ENCODE measurements at regions not wholly inside any gene's neighbourhood (a gene's known extent, or its start where the extent isn't known, plus 50 kb on each side); places are given as distances from the start of the nearest gene placed in this dataset.
"Not testable (repeated sequence)": the region's sequence is repeated elsewhere in the genome, so short reads cannot be mapped to it uniquely, and the experiment has no call there.

DNA sequence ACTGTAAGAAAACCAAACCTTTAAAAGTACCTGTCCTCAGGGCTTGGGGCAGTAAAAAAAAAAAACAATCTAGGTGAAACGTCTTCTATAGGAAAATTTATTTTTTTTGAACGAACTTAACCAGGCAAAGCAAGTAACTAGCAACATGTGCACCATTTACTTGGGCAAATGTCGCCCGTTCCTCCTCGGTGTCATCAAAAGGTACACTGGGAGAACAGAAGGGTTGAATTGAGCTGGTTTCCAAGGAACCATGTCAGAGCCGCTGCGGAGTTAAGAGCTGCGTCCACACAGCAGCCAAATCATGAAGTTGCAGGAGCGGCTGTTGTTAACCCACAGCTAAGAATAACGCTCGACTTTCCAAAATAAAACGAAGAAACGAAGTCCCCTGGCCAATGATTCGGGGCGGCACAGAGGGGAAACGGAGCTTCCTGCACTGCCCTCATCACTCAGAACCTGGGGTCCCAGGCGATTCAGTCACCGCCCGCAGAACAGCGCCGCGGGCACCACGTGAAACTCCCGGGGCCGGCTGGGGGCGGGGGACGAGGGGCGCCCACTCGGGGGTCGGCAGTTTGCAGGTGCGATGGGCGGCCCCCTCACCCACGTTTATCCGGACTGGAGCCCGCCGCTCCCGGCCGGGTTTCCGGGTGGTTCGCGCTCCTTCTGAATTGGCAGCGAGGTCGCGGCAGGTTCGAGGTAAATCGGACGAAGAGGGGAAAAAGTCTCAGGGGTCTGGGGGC, 53.6 kb upstream of the PLGLB1 start:
- H3K4me3 Mint-ChIP-seq = peak overlapping the region; percentile 87
- peak overlapping the region; percentile 71 for H3K27ac Mint-ChIP-seq
- H3K27me3 Mint-ChIP-seq (ENCODE audit: low read depth); H3K4me1 Mint-ChIP-seq (ENCODE audit: low read depth); H3K9me3 Mint-ChIP-seq; H3K36me3 Mint-ChIP-seq (ENCODE audit: low read depth): not testable (repeated sequence)

GRCh38 chr2:87075791-87076252, 54.2 kb upstream of the PLGLB1 start:
- H3K27me3 Mint-ChIP-seq (ENCODE audit: low read depth); H3K9me3 Mint-ChIP-seq; H3K36me3 Mint-ChIP-seq (ENCODE audit: low read depth); H3K27ac Mint-ChIP-seq; H3K4me1 Mint-ChIP-seq (ENCODE audit: low read depth): not testable (repeated sequence)
- H3K4me3 Mint-ChIP-seq = peak overlapping the region; percentile 67

GRCh38 chr2:87076253-87077123, 54.8 kb upstream of the PLGLB1 start:
- H3K4me1 Mint-ChIP-seq (ENCODE audit: low read depth) = not testable (repeated sequence)

GRCh38 chr2:87077124-87077446, 55.4 kb upstream of the PLGLB1 start:
- H3K27ac Mint-ChIP-seq = peak overlapping the region; percentile 95
- not testable (repeated sequence) for H3K9me3 Mint-ChIP-seq; H3K4me1 Mint-ChIP-seq (ENCODE audit: low read depth); H3K36me3 Mint-ChIP-seq (ENCODE audit: low read depth); H3K27me3 Mint-ChIP-seq (ENCODE audit: low read depth)
- peak overlapping the region; percentile 89 for H3K4me3 Mint-ChIP-seq

More at GRCh38 chr2:87076253-87077123, 54.8 kb upstream of the PLGLB1 start:
- peak overlapping the region; percentile 95 for H3K27ac Mint-ChIP-seq
- not testable (repeated sequence) for H3K27me3 Mint-ChIP-seq (ENCODE audit: low read depth); H3K36me3 Mint-ChIP-seq (ENCODE audit: low read depth); H3K9me3 Mint-ChIP-seq
- H3K4me3 Mint-ChIP-seq = peak overlapping the region; percentile 89

GRCh38 chr2:87081727-87082126, 60.1 kb upstream of the PLGLB1 start:
- not testable (repeated sequence) for H3K9me3 Mint-ChIP-seq; H3K36me3 Mint-ChIP-seq (ENCODE audit: low read depth); H3K4me3 Mint-ChIP-seq; H3K4me1 Mint-ChIP-seq (ENCODE audit: low read depth); H3K27me3 Mint-ChIP-seq (ENCODE audit: low read depth); H3K27ac Mint-ChIP-seq

DNA sequence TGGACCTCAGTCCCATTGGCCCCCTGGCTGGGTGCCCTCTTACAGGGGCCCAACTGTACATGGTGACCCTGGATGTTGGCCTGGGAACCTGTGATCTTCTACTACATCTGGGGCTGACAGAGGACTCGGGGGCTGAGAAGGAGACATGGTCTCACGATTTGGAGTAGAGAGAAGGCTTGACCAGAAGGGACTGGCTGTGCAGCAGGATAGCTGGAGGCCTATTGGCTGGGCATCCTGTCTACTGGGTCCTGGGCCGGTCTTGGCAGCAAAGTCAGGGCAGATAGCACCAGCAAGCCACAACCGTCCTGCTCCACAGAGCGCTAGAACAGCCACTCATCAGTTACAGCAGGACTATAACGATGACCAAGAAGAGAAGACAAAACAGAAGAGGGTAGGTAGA, 66.4 kb upstream of the PLGLB1 start:
- not testable (repeated sequence) for H3K4me1 Mint-ChIP-seq (ENCODE audit: low read depth); H3K4me3 Mint-ChIP-seq; H3K27me3 Mint-ChIP-seq (ENCODE audit: low read depth); H3K9me3 Mint-ChIP-seq; H3K27ac Mint-ChIP-seq; H3K36me3 Mint-ChIP-seq (ENCODE audit: low read depth)

- H3K27me3 Mint-ChIP-seq (ENCODE audit: low read depth); H3K27ac Mint-ChIP-seq: not testable (repeated sequence)
Observed at GRCh38 chr2:87089401-87089800, 67.8 kb upstream of the PLGLB1 start.

GRCh38 chr2:87093252-87093651, 71.6 kb upstream of the PLGLB1 start:
- H3K36me3 Mint-ChIP-seq (ENCODE audit: low read depth); H3K27ac Mint-ChIP-seq: not testable (repeated sequence)

More at GRCh38 chr2:87089401-87089800, 67.8 kb upstream of the PLGLB1 start:
- not testable (repeated sequence) for H3K9me3 Mint-ChIP-seq; H3K4me3 Mint-ChIP-seq; H3K4me1 Mint-ChIP-seq (ENCODE audit: low read depth); H3K36me3 Mint-ChIP-seq (ENCODE audit: low read depth)

GRCh38 chr2:87093937-87094529, 72.4 kb upstream of the PLGLB1 start:
- H3K36me3 Mint-ChIP-seq (ENCODE audit: low read depth); H3K4me1 Mint-ChIP-seq (ENCODE audit: low read depth); H3K9me3 Mint-ChIP-seq; H3K27ac Mint-ChIP-seq; H3K27me3 Mint-ChIP-seq (ENCODE audit: low read depth); H3K4me3 Mint-ChIP-seq: not testable (repeated sequence)

More at GRCh38 chr2:87093252-87093651, 71.6 kb upstream of the PLGLB1 start:
- H3K9me3 Mint-ChIP-seq; H3K27me3 Mint-ChIP-seq (ENCODE audit: low read depth); H3K4me3 Mint-ChIP-seq; H3K4me1 Mint-ChIP-seq (ENCODE audit: low read depth): not testable (repeated sequence)

DNA sequence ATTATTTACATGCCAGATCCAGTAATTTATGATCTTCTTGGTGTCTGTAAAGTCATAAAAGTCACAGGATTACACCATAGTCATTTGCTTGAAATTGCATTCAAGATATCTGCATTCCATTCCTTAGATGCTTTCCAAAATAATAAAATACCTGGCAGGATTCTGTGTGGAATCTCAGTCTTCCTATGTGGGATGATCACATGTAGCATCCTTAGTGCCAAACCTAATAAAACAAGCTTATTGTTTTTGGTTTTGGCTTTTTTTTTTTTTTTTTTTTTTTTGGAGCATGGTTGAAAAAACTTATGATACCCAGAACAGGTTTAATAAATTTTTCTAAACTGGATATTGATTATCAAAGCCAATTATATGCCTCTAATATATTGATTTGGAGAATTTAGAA, 74.2 kb upstream of the PLGLB1 start:
- H3K36me3 Mint-ChIP-seq (ENCODE audit: low read depth); H3K4me1 Mint-ChIP-seq (ENCODE audit: low read depth); H3K9me3 Mint-ChIP-seq; H3K27me3 Mint-ChIP-seq (ENCODE audit: low read depth); H3K27ac Mint-ChIP-seq; H3K4me3 Mint-ChIP-seq: not testable (repeated sequence)

DNA sequence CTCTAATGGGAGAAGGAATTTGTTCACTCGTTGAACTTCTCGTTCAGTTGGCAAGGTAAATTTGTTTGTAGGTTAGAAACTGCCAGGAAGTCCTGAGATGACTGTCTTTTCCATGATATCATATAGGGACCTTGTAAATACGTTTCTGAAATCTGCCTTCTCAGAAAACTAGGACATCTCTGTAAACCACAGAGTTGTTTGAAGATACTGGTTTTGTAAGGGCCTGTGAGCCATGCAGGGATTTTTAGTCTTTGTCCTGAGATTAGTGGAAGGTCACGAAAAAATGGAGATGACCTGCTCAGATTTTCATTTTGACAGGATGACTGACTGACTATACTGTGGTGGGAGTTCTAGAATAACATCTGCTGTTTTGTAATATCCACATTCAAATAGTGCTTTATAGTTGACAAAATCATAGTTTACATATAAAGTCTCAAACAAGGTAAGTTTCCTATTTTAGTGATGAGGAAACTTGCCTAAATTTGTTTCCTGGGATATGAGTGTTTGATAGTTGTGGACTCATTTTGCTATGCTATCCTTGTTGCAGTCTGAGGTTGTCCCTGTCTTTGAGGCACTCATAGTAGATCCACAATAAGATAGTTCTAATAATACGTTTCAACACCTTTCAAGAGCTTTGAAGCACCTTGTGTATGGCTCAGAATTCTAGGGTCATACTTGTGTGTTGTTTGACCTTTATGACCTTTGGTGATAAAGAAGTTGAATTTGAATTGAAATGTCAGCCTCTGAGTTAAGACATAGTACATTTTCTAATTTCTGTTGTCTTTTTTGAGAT, 107.3 kb upstream of the PLGLB1 start:
- not testable (repeated sequence) for H3K4me1 Mint-ChIP-seq (ENCODE audit: low read depth); H3K27me3 Mint-ChIP-seq (ENCODE audit: low read depth); H3K9me3 Mint-ChIP-seq; H3K36me3 Mint-ChIP-seq (ENCODE audit: low read depth)
- Mint-ChIP-seq H3K4me3 (peak overlapping the region; percentile 79), H3K27ac (peak overlapping the region; percentile 96)

- H3K36me3 Mint-ChIP-seq (ENCODE audit: low read depth); H3K27ac Mint-ChIP-seq; H3K27me3 Mint-ChIP-seq (ENCODE audit: low read depth); H3K4me3 Mint-ChIP-seq; H3K9me3 Mint-ChIP-seq; H3K4me1 Mint-ChIP-seq (ENCODE audit: low read depth): not testable (repeated sequence)
Observed at GRCh38 chr2:87132577-87132976, 110.9 kb upstream of the PLGLB1 start.

DNA sequence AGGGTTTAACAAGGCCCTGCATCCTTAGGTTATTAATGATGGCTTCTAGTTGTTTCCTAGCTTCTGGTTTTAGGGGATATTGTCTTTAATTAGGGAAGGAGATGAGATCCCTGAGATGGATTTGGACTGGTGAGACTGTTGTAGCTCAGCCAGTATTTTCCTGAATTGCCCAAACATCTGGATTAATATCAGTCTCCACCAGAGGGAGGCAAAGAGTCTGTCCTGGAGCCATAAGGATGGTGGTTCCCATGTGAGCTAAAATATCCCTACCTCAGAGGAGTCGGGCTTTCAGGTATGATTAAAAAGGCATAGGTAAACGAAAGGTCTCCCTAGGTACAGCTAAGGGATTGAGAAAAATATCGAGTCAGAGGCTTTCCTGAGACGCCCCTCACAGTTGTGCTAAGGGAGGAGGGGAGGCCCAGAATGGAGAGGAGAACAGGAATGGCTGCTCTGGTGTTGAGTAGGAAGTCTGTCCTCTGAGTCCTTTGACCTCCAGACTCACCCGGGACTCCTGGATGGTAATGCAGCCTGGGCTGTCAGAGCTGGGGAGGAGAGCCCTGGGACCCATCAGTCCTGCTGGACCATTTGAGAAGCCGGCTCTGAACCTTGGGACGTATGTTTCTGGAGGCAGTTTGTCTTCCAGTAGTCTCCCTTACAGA, 130.3 kb upstream of the PLGLB1 start:
- not testable (repeated sequence) for H3K4me3 Mint-ChIP-seq; H3K4me1 Mint-ChIP-seq (ENCODE audit: low read depth); H3K36me3 Mint-ChIP-seq (ENCODE audit: low read depth); H3K27ac Mint-ChIP-seq; H3K27me3 Mint-ChIP-seq (ENCODE audit: low read depth); H3K9me3 Mint-ChIP-seq

DNA sequence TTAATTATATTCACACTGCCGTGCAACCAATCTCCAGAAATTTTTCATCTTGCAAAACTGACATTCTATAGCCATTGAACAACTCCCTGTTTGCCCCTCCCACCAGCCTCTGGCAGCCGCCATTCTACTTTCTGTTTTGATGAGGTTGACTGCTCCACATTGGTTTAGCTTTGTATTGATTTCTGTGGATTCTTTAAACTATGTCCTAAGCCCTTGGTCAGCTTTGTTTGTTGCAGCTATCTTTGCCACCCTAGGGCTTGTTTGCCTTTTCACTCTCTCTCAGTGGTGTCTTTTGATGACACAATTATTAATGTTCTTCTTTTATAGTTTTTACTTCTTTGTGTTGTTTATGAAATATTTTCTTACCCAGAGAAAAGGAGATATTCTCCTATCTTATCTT, 152.8 kb upstream of the PLGLB1 start:
- H3K27ac Mint-ChIP-seq; H3K27me3 Mint-ChIP-seq (ENCODE audit: low read depth); H3K9me3 Mint-ChIP-seq; H3K36me3 Mint-ChIP-seq (ENCODE audit: low read depth); H3K4me1 Mint-ChIP-seq (ENCODE audit: low read depth); H3K4me3 Mint-ChIP-seq: not testable (repeated sequence)
